COLO668 (cell line): ENCODE measurements at regions not wholly inside any gene's neighbourhood (a gene's known extent, or its start where the extent isn't known, plus 50 kb on each side); places are given as distances from the start of the nearest gene placed in this dataset.

ENCODE experiments used
- DNase-seq: peaks from one replicate; lab custom pipeline; 2025; ENCODE audit not compliant: unreplicated experiment; lab: John Stamatoyannopoulos, UW

GRCh38 chr1:238143038-238143437, 252.3 kb upstream of the ZP4 start:
- DNase-seq: no peak

DNA sequence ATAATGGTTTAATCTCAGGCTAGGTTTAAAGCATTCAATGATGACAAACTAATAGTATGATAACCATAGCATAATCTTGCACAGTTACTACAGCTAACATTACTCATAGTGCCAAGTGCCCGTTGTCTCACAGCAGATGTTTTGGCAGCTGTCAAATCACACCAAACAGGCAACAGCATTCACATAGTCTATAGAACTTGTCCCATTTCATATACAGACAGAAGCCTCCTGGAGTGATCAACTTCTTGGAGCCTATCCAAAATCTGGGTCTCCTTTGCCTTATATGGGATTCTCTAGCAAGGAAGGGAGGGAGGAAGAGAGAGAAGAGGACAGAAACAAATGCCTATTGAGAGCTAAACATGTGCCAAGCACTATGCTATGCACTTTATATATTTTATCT, 250.6 kb upstream of the ZP4 start:
- no peak for DNase-seq

GRCh38 chr1:238139713-238140112, 249.0 kb upstream of the ZP4 start:
- no peak for DNase-seq

- DNase-seq: no peak
These were observed 247.4 kb upstream of the ZP4 start for GRCh38 chr1:238138059-238138626.

GRCh38 chr1:238135708-238136664, 245.3 kb upstream of the ZP4 start:
- DNase-seq: no peak

DNA sequence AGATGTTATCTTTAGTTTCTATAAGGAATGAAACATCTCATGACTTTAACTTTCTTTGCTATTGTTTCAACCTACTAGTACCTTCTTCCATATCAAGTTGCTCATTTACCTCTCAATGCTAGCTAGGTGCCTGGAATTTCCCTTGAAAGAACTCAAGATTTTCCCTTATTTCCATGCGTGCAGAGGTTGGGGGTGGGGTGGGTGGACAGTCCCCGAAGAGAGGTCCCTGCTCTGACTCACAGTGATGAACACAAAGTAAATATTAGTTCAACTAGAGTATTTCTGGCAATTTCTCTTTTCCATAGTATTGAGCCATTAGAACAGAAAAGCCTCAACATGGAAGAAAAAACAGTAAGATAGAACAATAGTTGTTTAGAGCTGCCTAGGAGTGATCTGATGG, 239.0 kb upstream of the ZP4 start:
- DNase-seq: no peak

GRCh38 chr1:238123201-238123600, 232.5 kb upstream of the ZP4 start:
- DNase-seq: no peak

DNA sequence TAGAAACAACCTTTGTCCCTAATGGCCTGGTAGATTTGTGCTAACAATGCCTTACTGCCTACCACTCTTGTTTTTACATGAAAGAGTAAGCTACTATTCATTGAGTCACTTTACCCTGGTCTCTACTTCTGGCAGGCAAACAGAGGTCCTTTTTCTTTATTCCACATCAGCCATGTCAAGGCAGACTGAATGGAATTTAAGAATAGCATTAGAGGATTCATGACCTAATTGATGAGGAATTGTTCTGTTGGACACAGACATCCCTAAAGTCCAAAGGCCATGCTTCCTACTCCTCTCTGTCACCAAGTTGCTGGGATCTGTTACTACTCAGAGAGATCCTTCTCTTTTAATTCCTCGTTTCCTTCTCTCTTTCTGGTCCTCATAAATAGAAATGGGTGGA, 229.1 kb upstream of the ZP4 start:
- no peak for DNase-seq

DNA sequence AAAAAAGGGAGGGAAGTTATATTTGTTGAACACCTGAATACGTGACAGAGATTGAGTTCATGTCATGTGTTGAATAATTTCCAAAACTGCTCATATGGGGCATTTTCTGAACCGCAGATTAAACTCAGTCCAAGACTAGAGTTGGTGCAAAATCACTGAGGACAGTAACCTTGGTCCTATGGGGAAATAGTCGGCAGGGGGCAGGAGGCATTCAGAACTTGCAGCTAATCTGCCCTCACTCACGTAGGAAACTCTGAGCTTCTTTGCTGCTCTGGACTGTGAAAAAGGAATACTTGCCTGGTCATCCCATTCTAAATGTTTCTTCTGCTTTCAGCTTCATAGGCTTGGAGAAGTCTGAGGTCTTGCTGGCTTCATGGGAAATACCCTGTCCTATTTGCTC, 228.3 kb upstream of the ZP4 start:
- DNase-seq: no peak

GRCh38 chr1:238115852-238116251, 225.1 kb upstream of the ZP4 start:
- DNase-seq: no peak

DNA sequence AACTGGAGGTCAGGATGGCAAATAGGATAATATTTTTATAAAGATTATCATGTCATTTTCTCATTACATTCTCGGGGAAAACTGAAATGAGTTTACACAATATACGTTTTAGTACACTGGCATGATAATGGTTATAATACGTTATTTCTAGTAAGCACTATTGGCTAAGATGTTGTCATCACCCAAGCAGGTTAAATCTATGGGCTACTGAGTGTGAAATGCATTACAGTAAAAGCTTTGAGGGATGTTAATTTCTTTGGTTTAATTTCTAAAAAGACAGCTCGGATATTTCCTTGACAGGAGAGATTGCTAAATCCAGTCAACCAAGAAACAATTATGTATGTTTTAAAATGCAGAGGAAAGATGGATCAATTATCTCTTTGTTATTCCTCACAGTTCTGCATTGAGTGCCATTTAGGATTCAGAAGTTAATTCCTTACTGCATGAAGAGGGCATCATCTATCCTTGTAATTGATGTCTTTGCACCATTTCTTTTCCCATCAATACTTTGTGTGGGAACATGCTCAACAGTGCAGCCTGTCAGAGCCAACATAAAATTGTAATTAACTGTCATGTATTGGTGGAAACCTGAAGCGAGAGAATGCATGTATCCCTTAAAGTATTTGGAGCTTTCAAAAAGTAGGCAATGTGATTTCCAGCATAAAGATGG, 222.4 kb upstream of the ZP4 start:
- no peak for DNase-seq

GRCh38 chr1:238111516-238111915, 220.8 kb upstream of the ZP4 start:
- DNase-seq: no peak

GRCh38 chr1:238111081-238111480, 220.4 kb upstream of the ZP4 start:
- no peak for DNase-seq

GRCh38 chr1:238108417-238108816, 217.7 kb upstream of the ZP4 start:
- no peak for DNase-seq

DNA sequence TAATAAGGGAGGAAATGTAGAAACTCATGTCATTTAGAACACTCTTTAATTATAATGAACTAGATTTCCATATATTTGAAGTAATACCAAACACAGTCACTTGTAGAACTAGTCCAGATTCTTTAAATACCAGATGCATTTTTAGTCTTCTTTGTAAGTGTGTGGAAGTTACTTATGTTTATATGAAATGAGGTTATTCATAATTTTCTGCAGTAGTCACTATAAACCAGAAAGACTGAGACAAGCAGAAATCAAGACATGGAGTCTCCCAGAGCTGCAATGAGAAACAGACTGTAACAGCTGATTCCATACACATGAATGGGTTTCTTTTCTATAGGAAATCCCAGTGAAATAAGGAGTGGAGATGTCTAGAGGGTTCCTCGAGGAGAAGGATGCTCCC, 216.6 kb upstream of the ZP4 start:
- DNase-seq: no peak

DNA sequence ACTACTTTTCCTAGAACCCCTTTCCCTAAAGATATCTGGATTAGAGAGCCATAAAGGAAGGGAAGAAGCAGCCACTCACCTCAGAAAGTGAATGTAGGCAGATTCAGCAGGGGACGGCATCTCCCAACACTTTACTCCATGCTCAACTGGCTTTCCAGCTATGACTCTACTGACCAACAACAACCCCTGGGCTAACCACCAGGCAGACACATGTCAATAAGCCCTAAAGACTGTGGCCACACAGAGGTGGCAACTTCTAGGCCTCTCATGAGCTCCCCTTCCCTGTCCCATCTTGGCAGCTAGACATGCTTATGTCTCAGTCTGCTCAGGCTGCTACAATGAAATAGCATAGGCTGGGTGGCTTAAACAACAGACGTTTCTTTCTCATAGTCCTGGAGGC, 214.0 kb upstream of the ZP4 start:
- DNase-seq: no peak

GRCh38 chr1:238101923-238102322, 211.2 kb upstream of the ZP4 start:
- no peak for DNase-seq

GRCh38 chr1:238099871-238100270, 209.1 kb upstream of the ZP4 start:
- DNase-seq: no peak

DNA sequence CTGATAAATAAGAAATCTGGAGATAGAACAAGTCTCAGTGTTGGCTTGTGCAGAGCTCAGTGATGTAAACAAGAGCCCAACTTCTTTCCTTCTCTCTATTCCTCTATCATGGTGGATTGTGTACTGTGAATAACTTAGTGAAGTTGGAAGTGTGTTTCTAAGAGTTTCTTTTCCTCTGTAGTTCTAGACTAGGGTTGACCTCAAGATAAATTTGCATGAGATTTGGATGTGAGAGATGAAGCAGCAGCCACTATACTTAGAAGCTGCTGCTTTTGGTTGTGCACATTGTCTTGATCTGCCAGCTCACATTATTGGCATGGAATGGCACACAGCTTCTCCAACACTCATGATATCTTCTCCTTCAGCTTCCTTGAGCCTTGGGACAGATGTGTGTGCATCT, 198.9 kb upstream of the ZP4 start:
- DNase-seq: no peak

GRCh38 chr1:238088560-238089290, 198.0 kb upstream of the ZP4 start:
- peak; percentile 59 for DNase-seq

DNA sequence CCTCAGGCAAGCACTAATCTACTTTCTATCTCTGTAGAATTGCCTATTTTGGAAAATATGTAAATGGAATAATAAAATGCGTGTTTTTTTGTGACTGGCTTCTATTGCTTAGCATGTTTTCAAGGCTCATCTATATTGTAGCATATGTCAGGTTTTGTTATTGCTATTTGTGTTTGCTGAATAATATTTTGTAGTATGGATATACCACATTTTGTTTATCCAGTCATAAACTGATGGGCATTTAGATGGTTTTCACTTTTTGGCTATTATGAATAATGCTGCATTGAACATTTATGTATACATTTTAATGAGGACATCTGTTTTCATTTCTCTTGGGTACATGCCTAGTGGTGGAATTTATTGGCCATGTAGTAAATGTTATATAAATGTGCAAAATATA, 183.3 kb upstream of the ZP4 start:
- no peak for DNase-seq
